ENCODE measurements at regions not wholly inside any gene's neighbourhood (a gene's known extent, or its start where the extent isn't known, plus 50 kb on each side); places are given as distances from the start of the nearest gene placed in this dataset.
"Not testable (repeated sequence)": the region's sequence is repeated elsewhere in the genome, so short reads cannot be mapped to it uniquely, and the experiment has no call there.

DNA sequence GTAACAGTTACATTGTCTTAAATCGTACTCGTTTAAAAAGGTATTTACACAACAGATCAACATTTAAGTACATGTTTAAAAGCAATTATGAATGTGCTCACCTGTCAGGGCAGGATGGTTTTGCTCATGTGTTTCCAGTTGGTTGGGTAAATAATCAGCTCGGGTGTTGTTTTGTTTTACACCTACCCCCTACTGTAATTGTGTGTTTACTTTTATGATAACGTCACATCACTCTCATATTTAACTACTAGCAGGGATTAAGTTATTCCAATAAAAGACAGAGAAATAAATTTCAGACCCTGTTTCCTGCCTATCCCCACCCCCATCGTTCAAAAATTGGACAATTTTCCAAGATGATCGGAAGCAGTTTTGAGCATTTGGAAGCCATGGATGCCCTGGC is 390.2 kb downstream of the SEC14L1 start:
- H3K27me3 Mint-ChIP-seq (ENCODE audit: low read depth): peaks cover 25% of the 10 kb centered on the region
- CTCF ChIA-PET: no interaction called here
- POLR2A ChIA-PET: no interaction called here
- no peak for ATAC-seq
- no peak overlapping the region for H3K4me3 Mint-ChIP-seq
- H3K27ac Mint-ChIP-seq: no peak overlapping the region
- H3K4me1 Mint-ChIP-seq (ENCODE audit: low read depth): peaks cover 15% of the 10 kb centered on the region
- H3K36me3 Mint-ChIP-seq (ENCODE audit: low read depth): peaks cover 6% of the 10 kb centered on the region
- H3K9me3 Mint-ChIP-seq (ENCODE audit: insufficient read depth): peaks cover 10% of the 10 kb centered on the region
- DNase-seq: no peak

DNA sequence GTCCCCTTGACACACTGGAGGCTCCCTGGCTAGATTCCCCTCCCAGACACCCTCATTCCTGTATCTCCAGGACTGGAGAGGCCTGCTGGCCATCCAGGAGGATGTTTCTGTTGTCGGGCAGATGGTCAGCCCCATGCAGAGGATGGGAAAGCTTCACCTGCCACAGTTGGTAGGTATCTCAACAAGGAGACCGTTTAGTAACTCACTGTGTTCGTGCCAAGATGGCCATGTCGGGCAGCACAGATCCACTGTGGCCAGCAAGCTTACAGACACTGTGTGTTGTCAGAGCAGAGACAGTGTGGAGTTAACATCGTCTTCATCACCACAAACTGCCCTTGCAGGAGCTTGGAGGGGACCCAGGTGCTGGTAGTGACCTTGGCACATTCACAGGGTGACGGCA is 390.9 kb downstream of the SEC14L1 start:
- CTCF ChIA-PET: no interaction called here
- DNase-seq: no peak
- POLR2A ChIA-PET: no interaction called here
- Mint-ChIP-seq H3K4me1 (ENCODE audit: low read depth) (peaks cover 17% of the 10 kb centered on the region), H3K27me3 (ENCODE audit: low read depth) (peaks cover 26% of the 10 kb centered on the region), H3K9me3 (ENCODE audit: insufficient read depth) (peaks cover 10% of the 10 kb centered on the region), H3K27ac (no peak overlapping the region), H3K36me3 (ENCODE audit: low read depth) (peaks cover 6% of the 10 kb centered on the region), H3K4me3 (no peak overlapping the region)
- ATAC-seq: no peak

DNA sequence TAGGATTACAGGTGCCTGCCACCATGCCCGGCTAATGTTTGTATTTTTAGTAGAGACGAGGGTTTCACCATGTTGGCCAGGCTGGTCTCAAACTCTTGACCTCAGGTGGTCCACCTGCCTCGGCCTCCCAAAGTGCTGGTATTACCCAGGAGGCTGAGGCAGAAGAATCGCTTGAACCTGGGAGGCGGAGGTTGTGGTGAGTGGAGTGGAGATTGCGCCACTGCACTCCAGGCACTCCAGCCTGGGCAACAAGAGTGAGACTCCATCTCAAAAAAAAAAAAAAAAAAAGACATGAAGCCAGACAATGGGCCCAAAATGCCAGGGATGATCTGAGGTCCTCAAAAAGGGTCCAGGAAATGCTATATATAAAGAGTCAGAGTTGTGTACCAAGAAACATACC is 392.9 kb downstream of the SEC14L1 start:
- CTCF ChIA-PET; H3K9me3 Mint-ChIP-seq (ENCODE audit: insufficient read depth); POLR2A ChIA-PET; DNase-seq; H3K4me3 Mint-ChIP-seq; H3K27ac Mint-ChIP-seq; H3K36me3 Mint-ChIP-seq (ENCODE audit: low read depth); ATAC-seq: not testable (repeated sequence)
- Mint-ChIP-seq H3K4me1 (ENCODE audit: low read depth) (peaks cover 14% of the 10 kb centered on the region), H3K27me3 (ENCODE audit: low read depth) (peaks cover 25% of the 10 kb centered on the region)

DNA sequence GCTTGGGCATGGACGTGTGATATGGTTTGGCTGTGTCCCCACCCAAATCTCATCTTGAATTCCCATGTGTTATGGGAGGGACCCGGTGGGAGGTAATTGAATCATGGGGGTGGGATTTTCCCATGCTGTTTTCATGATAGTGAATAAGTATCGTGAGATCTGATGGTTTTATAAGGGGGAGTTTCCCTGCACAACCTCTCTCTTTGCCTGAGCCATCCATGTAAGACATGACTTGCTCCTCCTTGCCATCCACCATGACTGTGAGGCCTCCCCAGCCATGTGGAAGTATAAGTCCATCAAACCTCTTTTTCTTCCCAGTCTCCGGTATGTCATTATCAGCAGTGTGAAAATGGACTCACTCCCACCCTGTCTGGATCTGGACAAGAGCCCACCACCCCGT is 393.4 kb downstream of the SEC14L1 start:
- ChIA-PET CTCF (no interaction called here), POLR2A (no interaction called here)
- Mint-ChIP-seq H3K36me3 (ENCODE audit: low read depth) (peaks cover 6% of the 10 kb centered on the region), H3K27ac (no peak overlapping the region), H3K9me3 (ENCODE audit: insufficient read depth) (peaks cover 10% of the 10 kb centered on the region), H3K27me3 (ENCODE audit: low read depth) (peaks cover 22% of the 10 kb centered on the region), H3K4me1 (ENCODE audit: low read depth) (peaks cover 14% of the 10 kb centered on the region), H3K4me3 (no peak overlapping the region)
- DNase-seq (no peak), ATAC-seq (no peak)

DNA sequence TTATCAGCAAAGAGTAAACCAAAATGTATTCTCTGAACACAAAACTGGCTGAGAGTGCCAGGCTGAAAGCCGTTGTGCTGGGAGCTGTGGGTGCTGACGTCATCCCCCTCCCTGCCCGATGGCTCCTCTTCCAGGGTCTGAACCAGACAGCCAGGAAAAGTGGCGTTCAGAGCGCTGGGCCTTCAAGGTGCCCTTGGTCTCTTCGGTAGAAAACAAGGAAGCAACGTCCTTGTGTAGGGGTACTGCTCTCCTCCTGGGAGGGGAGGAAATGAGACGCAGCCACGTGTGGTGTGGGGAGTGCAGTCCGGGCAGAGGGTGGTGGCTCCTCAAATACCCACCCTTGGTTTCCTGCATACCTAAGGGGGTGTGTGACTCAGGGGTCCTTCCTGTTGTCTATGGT is 394.7 kb downstream of the SEC14L1 start:
- Mint-ChIP-seq H3K4me1 (ENCODE audit: low read depth) (peaks cover 14% of the 10 kb centered on the region), H3K9me3 (ENCODE audit: insufficient read depth) (peaks cover 10% of the 10 kb centered on the region), H3K36me3 (ENCODE audit: low read depth) (peaks cover 6% of the 10 kb centered on the region), H3K4me3 (no peak overlapping the region), H3K27me3 (ENCODE audit: low read depth) (peaks cover 23% of the 10 kb centered on the region), H3K27ac (no peak overlapping the region)
- DNase-seq (no peak), ATAC-seq (peak; percentile 30)
- ChIA-PET POLR2A (no interaction called here), CTCF (interaction anchor here (0.7 kb wide), 1 partner anchor 115 kb away, joined by 3 read pairs; no protein-coding TSS in a partner anchor)

DNA sequence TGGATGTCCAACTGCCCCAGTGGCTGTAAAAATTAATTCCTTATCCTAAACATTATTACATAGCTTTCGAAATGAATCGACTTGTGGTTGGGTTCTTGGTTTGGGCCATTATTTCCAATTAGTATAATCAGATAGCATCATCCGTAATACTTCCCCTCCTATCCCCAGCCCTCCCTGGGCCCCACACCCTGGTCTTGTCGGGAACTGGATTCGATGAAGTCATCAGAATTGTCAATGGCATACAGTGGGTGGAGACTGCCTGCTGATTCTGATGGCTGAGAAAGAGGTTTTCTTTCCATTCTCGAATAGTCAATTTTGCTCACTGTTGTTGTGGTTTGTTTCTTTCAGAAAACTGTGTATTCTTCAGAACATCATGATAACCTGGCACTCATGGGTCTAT is 395.1 kb downstream of the SEC14L1 start:
- ChIA-PET POLR2A (no interaction called here), CTCF (interaction anchor here (0.7 to 1.5 kb wide), 2 partner anchors 114 to 477 kb away, joined by 3 to 6 read pairs; no protein-coding TSS in a partner anchor)
- H3K4me1 Mint-ChIP-seq (ENCODE audit: low read depth): peaks cover 14% of the 10 kb centered on the region
- ATAC-seq (no peak), DNase-seq (no peak)
- peaks cover 10% of the 10 kb centered on the region for H3K9me3 Mint-ChIP-seq (ENCODE audit: insufficient read depth)
- no peak overlapping the region for H3K4me3 Mint-ChIP-seq
- peaks cover 6% of the 10 kb centered on the region for H3K36me3 Mint-ChIP-seq (ENCODE audit: low read depth)
- H3K27me3 Mint-ChIP-seq (ENCODE audit: low read depth): peaks cover 20% of the 10 kb centered on the region
- no peak overlapping the region for H3K27ac Mint-ChIP-seq

DNA sequence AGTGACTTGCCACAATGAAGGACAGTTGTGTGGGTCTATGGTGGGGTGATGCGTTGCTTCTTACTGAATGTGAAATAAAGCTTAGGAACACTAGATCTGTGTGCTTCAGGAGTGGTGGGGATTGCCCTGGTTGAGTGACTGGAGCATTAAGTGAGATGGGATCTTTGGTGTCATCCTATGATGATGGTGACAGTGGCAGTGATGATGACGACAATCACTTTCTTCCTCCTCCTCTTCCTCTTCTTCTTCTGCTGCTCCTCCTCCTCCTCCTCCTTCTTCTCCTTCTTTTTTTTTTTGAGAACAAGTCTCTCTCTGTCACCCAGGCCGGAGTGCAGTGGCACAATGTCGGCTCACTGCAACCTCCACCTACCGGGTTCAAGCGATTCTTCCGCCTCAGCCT is 396.8 kb downstream of the SEC14L1 start:
- ATAC-seq (no peak), DNase-seq (no peak)
- Mint-ChIP-seq H3K36me3 (ENCODE audit: low read depth) (peaks cover 6% of the 10 kb centered on the region), H3K4me1 (ENCODE audit: low read depth) (peaks cover 14% of the 10 kb centered on the region), H3K9me3 (ENCODE audit: insufficient read depth) (peaks cover 10% of the 10 kb centered on the region), H3K27me3 (ENCODE audit: low read depth) (peaks cover 22% of the 10 kb centered on the region), H3K4me3 (no peak overlapping the region), H3K27ac (no peak overlapping the region)
- ChIA-PET POLR2A (no interaction called here), CTCF (interaction anchor here (1.5 kb wide), 1 partner anchor 475 kb away, joined by 6 read pairs; no protein-coding TSS in a partner anchor)

DNA sequence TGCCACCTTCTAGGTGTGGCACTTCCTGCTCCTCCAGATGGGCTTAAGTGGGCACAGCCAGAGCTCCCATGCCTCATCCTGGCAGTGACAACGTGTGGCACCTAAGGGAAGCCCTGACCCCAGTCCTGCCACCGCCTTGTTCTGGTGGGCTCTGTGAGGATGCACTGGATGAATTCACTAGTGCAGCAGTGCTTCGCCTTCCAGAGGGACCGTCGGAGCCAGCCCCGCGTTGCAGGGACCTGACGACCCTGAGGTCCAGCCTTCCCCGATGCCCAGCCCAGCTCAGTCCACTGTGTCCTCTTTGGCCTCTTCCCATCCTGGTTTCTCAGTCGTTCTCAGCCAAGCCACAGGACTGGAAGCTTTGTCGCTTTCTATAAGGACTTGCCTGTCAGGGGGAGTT is 399.8 kb downstream of the SEC14L1 start:
- H3K4me3 Mint-ChIP-seq: no peak overlapping the region
- ChIA-PET POLR2A (no interaction called here), CTCF (no interaction called here)
- H3K9me3 Mint-ChIP-seq (ENCODE audit: insufficient read depth): no peaks in the 10 kb centered on the region
- DNase-seq: no peak
- H3K4me1 Mint-ChIP-seq (ENCODE audit: low read depth): peaks cover 8% of the 10 kb centered on the region
- H3K27me3 Mint-ChIP-seq (ENCODE audit: low read depth): peaks cover 29% of the 10 kb centered on the region
- H3K27ac Mint-ChIP-seq: no peak overlapping the region
- no peaks in the 10 kb centered on the region for H3K36me3 Mint-ChIP-seq (ENCODE audit: low read depth)
- ATAC-seq: no peak

DNA sequence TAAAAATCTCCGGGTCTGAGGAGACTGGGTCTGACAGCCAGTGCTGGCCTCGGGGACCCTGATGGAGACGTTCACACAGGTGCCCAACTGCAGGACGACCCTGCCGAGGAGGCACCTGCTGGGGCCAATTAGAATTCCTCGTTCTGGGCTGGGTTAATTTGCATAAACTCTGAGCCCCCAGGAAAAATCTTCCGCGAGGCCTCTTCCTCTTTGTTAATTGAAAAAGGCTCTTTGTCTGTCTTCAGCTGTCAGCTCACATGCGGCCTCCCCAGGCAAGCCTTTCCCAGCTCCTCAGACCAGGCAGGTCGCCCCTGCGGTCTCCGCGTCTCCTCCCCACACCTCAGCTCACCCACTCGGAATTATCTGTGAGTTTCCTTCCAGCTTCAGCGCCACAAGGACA is 400.2 kb downstream of the SEC14L1 start:
- no peaks in the 10 kb centered on the region for H3K36me3 Mint-ChIP-seq (ENCODE audit: low read depth)
- ChIA-PET POLR2A (no interaction called here), CTCF (interaction anchor here (2.4 kb wide), 1 partner anchor 479 kb away, joined by 19 read pairs; no protein-coding TSS in a partner anchor)
- H3K27me3 Mint-ChIP-seq (ENCODE audit: low read depth): peaks cover 29% of the 10 kb centered on the region
- no peak overlapping the region for H3K4me3 Mint-ChIP-seq
- no peak for DNase-seq
- no peak for ATAC-seq
- no peaks in the 10 kb centered on the region for H3K9me3 Mint-ChIP-seq (ENCODE audit: insufficient read depth)
- H3K27ac Mint-ChIP-seq: no peak overlapping the region
- peaks cover 8% of the 10 kb centered on the region for H3K4me1 Mint-ChIP-seq (ENCODE audit: low read depth)

DNA sequence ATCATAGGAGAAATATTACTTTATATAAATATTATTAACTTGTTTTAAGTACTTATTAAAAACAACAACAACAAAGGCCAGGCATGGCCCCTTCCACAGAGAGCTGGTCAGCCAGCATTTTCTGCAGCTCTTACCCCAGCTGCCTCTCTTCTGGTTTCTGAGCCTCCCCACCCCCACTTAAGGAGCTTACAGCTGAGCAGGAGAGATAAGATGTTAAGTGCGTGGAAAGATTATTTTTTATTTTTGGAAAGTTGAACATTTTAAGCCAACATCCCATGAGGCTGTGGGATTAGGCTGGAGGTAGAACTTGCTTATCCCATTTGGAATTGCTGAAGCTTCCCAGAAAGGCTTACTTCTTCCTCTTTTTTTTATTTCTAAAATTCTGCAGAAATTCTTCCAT is 401.2 kb downstream of the SEC14L1 start:
- Mint-ChIP-seq H3K27ac (no peak overlapping the region), H3K4me1 (ENCODE audit: low read depth) (peaks cover 7% of the 10 kb centered on the region), H3K9me3 (ENCODE audit: insufficient read depth) (no peaks in the 10 kb centered on the region), H3K36me3 (ENCODE audit: low read depth) (no peaks in the 10 kb centered on the region), H3K27me3 (ENCODE audit: low read depth) (peaks cover 27% of the 10 kb centered on the region), H3K4me3 (no peak overlapping the region)
- CTCF ChIA-PET: interaction anchor here (0.6 to 4.2 kb wide), 26 partner anchors 11 to 487 kb away, joined by 3 to 67 read pairs (median 4); no protein-coding TSS in a partner anchor
- POLR2A ChIA-PET: interaction anchor here (1.0 kb wide), 1 partner anchor 416 kb away, joined by 5 read pairs; the partner anchor contains the start of gene TNRC6C
- no peak for DNase-seq
- ATAC-seq: no peak

DNA sequence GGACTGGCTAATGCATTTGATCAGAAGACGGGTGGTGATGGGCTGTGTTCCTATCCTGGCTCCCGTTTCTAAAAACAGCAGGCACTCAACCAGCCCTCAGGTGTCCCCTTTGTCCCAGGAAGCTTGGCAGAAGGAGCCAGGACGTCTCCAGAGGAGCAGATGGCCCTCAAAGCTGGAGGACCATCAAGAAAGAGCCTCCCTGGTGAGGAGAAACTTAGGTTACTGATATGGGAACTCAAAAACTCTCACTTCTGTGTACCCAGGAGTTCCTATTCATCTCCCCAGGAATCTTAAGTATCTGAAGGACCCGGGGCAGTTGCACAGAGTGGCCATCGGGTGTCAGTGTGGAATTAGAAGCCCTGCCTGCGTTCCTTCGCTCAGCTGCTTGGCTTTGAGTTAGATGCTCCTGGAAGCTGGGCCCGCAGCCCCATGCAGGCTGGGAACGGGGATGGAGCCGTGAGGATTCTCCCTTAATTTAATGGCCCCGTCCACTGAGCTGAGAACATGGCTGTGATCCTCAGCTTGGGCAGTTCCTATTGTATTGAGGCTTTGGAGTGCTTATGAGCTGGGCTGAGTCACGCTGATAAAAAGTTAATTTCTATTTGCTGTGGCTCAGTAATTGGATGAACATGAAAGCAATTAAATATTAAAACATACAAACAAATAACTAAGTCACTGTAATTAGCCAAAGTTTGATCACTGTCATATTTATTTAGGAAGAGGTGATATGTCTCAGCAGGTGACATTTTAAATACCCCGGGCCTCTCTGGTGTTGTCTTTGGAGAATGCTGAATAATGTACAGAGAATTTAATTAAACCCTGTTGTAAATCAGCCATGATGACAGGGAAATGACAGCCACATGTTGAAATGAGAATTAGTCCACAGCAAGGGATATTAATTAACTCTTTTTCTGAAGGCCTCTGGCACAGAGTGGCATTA is 402.1 kb downstream of the SEC14L1 start:
- ATAC-seq (peak; percentile 88), DNase-seq (peak; percentile 78)
- H3K27me3 Mint-ChIP-seq (ENCODE audit: low read depth): peaks cover 21% of the 10 kb centered on the region

DNA sequence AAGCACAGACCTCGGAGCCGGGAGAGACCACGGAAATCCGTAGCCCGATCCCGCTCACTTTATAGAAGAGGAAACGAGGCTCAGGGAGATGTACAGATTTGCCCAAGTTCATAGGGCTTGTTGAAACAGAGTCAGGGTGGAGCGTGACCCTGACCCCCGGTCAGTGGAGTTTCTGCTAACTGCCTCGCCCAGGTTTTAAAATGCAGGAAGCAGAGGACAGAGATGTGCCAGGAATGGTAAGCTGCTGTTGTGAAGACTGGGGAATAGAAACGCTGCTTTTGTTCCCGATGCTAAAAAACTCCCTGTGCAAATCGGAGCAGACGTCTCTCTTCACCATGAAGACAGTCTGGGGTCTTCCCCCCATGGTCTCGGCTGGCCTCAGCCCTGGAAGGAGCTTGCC is 403.0 kb downstream of the SEC14L1 start:
- POLR2A ChIA-PET: interaction anchor here (1.6 kb wide), 1 partner anchor 11 kb away, joined by 4 read pairs; no protein-coding TSS in a partner anchor

More for the DNA sequence above, 402.1 kb downstream of the SEC14L1 start:
- Mint-ChIP-seq H3K36me3 (ENCODE audit: low read depth) (no peaks in the 10 kb centered on the region), H3K4me3 (no peak overlapping the region), H3K9me3 (ENCODE audit: insufficient read depth) (no peaks in the 10 kb centered on the region), H3K4me1 (ENCODE audit: low read depth) (peaks cover 7% of the 10 kb centered on the region), H3K27ac (no peak overlapping the region)
- ChIA-PET POLR2A (interaction anchor here (0.6 to 1.6 kb wide), 3 partner anchors 10 to 470 kb away, joined by 3 to 5 read pairs (median 4); partner anchors contain the start of gene TNRC6C), CTCF (interaction anchor here (0.6 to 4.2 kb wide), 49 partner anchors 10 to 517 kb away, joined by 3 to 67 read pairs (median 4); partner anchors contain the start of gene TNRC6C)

More for the DNA sequence above, 403.0 kb downstream of the SEC14L1 start:
- no peak overlapping the region for H3K27ac Mint-ChIP-seq
- H3K36me3 Mint-ChIP-seq (ENCODE audit: low read depth): no peaks in the 10 kb centered on the region
- no peak overlapping the region for H3K4me3 Mint-ChIP-seq
- no peak for DNase-seq
- peaks cover 15% of the 10 kb centered on the region for H3K27me3 Mint-ChIP-seq (ENCODE audit: low read depth)
- H3K9me3 Mint-ChIP-seq (ENCODE audit: insufficient read depth): no peaks in the 10 kb centered on the region
- CTCF ChIA-PET: interaction anchor here (0.8 to 4.2 kb wide), 8 partner anchors 9 to 475 kb away, joined by 3 to 67 read pairs (median 6); no protein-coding TSS in a partner anchor
- no peak for ATAC-seq
- peaks cover 7% of the 10 kb centered on the region for H3K4me1 Mint-ChIP-seq (ENCODE audit: low read depth)

All from activated CD8-positive, alpha-beta T cell treated with anti-CD3 and anti-CD28 coated beads, Interleukin-2, amount 10 ng/mL, durations not matched to agents 7 days and 5 days (primary cell).